ENCODE measurements at regions not wholly inside any gene's neighbourhood (a gene's known extent, or its start where the extent isn't known, plus 50 kb on each side); places are given as distances from the start of the nearest gene placed in this dataset.

DNA sequence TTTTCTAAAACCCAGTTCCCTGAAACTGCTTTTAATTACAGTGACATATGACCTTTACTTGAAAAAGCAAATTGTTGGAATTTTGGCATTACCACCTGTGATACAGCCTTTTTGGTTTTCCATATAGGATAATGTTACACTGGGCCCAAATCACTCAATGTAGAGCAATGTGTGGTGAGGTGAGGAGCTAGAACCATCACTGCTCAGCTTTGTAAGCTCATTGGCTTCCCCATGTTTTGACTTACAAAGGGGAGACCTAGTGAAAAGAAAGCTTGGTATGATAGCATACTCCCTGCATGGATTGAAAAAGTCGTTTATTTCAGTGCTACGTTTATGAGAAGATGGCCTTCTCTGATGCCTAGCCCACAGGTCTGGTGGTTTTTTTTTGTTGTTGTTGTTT lies 470.4 kb upstream of the EPHA7 start:
- Histone ChIP-seq H3K27ac (ENCODE audit: low read depth in 1 of 2, low read length in 2 of 2) (no peak overlapping the region), H3K9me3 (ENCODE audit: control insufficient read depth in 4 of 4, low read length in 3 of 4) (no peaks in the 10 kb centered on the region), H3K36me3 (ENCODE audit: control insufficient read depth in 4 of 4, insufficient read depth in 3 of 4, low read depth in 1 of 4, low read length in 3 of 4) (no peaks in the 10 kb centered on the region), H3K9ac (ENCODE audit: low read depth in 1 of 2, low read length in 2 of 2) (no peak overlapping the region), H3K4me3 (ENCODE audit: low read depth in 1 of 3, low read length in 3 of 3) (no peak overlapping the region), H3K4me1 (ENCODE audit: control insufficient read depth in 4 of 4, insufficient read depth in 4 of 4, low read length in 3 of 4) (no peaks in the 10 kb centered on the region), H3K27me3 (ENCODE audit: control insufficient read depth in 4 of 4, insufficient read depth in 4 of 4, low read length in 3 of 4) (no peaks in the 10 kb centered on the region)
- DNase-seq (ENCODE audit: low spot score): no peak
- TF ChIP-seq FOXA1 (IDR thresholded peaks at IDR 0.05): no peak
- TF ChIP-seq RAD21 (IDR thresholded peaks at IDR 0.05): no peak
- TF ChIP-seq HNF4A (conservative IDR thresholded peaks at IDR 0.05): no peak
- TF ChIP-seq, protein P1, sequence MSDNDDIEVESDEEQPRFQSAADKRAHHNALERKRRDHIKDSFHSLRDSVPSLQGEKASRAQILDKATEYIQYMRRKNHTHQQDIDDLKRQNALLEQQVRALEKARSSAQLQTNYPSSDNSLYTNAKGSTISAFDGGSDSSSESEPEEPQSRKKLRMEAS (IDR thresholded peaks at IDR 0.05): no peak
- no peak for TF ChIP-seq RXRA (IDR thresholded peaks at IDR 0.05)
- TF ChIP-seq, protein P2, sequence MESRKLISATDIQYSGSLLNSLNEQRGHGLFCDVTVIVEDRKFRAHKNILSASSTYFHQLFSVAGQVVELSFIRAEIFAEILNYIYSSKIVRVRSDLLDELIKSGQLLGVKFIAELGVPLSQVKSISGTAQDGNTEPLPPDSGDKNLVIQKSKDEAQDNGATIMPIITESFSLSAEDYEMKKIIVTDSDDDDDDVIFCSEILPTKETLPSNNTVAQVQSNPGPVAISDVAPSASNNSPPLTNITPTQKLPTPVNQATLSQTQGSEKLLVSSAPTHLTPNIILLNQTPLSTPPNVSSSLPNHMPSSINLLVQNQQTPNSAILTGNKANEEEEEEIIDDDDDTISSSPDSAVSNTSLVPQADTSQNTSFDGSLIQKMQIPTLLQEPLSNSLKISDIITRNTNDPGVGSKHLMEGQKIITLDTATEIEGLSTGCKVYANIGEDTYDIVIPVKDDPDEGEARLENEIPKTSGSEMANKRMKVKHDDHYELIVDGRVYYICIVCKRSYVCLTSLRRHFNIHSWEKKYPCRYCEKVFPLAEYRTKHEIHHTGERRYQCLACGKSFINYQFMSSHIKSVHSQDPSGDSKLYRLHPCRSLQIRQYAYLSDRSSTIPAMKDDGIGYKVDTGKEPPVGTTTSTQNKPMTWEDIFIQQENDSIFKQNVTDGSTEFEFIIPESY (IDR thresholded peaks at IDR 0.05): no peak
- TF ChIP-seq GABPA (IDR thresholded peaks at IDR 0.05 in 1 of 2, conservative IDR thresholded peaks at IDR 0.05 in 1 of 2): no peak
- no peak for TF ChIP-seq JUND (IDR thresholded peaks at IDR 0.05)
- TF ChIP-seq EGR1 (IDR thresholded peaks at IDR 0.05; ENCODE audit: low read depth in 2 of 2): no peak
- TF ChIP-seq, protein P3, sequence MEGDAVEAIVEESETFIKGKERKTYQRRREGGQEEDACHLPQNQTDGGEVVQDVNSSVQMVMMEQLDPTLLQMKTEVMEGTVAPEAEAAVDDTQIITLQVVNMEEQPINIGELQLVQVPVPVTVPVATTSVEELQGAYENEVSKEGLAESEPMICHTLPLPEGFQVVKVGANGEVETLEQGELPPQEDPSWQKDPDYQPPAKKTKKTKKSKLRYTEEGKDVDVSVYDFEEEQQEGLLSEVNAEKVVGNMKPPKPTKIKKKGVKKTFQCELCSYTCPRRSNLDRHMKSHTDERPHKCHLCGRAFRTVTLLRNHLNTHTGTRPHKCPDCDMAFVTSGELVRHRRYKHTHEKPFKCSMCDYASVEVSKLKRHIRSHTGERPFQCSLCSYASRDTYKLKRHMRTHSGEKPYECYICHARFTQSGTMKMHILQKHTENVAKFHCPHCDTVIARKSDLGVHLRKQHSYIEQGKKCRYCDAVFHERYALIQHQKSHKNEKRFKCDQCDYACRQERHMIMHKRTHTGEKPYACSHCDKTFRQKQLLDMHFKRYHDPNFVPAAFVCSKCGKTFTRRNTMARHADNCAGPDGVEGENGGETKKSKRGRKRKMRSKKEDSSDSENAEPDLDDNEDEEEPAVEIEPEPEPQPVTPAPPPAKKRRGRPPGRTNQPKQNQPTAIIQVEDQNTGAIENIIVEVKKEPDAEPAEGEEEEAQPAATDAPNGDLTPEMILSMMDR (IDR thresholded peaks at IDR 0.05; ENCODE audit: low read depth, low read length, missing input control): no peak
- TF ChIP-seq SP1 (IDR thresholded peaks at IDR 0.05): no peak
- TF ChIP-seq YY1 (IDR thresholded peaks at IDR 0.05): no peak
- TF ChIP-seq HNF4G (IDR thresholded peaks at IDR 0.05): no peak
- no peak for TF ChIP-seq TAF1 (conservative IDR thresholded peaks at IDR 0.05)
- TF ChIP-seq, protein P4, sequence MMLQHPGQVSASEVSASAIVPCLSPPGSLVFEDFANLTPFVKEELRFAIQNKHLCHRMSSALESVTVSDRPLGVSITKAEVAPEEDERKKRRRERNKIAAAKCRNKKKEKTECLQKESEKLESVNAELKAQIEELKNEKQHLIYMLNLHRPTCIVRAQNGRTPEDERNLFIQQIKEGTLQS (IDR thresholded peaks at IDR 0.05): no peak
- TF ChIP-seq NR2F2 (IDR thresholded peaks at IDR 0.05): no peak
- no peak for TF ChIP-seq FOXA2 (IDR thresholded peaks at IDR 0.05)
- TF ChIP-seq, protein P5, sequence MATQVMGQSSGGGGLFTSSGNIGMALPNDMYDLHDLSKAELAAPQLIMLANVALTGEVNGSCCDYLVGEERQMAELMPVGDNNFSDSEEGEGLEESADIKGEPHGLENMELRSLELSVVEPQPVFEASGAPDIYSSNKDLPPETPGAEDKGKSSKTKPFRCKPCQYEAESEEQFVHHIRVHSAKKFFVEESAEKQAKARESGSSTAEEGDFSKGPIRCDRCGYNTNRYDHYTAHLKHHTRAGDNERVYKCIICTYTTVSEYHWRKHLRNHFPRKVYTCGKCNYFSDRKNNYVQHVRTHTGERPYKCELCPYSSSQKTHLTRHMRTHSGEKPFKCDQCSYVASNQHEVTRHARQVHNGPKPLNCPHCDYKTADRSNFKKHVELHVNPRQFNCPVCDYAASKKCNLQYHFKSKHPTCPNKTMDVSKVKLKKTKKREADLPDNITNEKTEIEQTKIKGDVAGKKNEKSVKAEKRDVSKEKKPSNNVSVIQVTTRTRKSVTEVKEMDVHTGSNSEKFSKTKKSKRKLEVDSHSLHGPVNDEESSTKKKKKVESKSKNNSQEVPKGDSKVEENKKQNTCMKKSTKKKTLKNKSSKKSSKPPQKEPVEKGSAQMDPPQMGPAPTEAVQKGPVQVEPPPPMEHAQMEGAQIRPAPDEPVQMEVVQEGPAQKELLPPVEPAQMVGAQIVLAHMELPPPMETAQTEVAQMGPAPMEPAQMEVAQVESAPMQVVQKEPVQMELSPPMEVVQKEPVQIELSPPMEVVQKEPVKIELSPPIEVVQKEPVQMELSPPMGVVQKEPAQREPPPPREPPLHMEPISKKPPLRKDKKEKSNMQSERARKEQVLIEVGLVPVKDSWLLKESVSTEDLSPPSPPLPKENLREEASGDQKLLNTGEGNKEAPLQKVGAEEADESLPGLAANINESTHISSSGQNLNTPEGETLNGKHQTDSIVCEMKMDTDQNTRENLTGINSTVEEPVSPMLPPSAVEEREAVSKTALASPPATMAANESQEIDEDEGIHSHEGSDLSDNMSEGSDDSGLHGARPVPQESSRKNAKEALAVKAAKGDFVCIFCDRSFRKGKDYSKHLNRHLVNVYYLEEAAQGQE (IDR thresholded peaks at IDR 0.05): no peak
- 70% methylated on average over 2 of the region's 2 CpGs for WGBS
